GM13977 (cell line): ENCODE measurements at regions not wholly inside any gene's neighbourhood (a gene's known extent, or its start where the extent isn't known, plus 50 kb on each side); places are given as distances from the start of the nearest gene placed in this dataset.

ENCODE experiments used
- DNase-seq: peaks from one replicate; pipeline ENCODE4 v3.0.0; 2012; ENCODE audit warnings: low spot score
- in situ Hi-C: fragments of 300-500 bp; cut with MboI; formaldehyde crosslinking; loops from one replicate; pipeline ENCODE4 v1.12.0; 2022; ENCODE audit warnings: low sequenced_read_pairs, low pct_unique_long_range_greater_than_20kb, mixed read lengths, inconsistent platforms; ENCODE audit not compliant: unreplicated experiment
- TF ChIP-seq, protein P1 (sequence below): IDR thresholded peaks from 2 replicates; pipeline ENCODE4 v1.5.1; 2012; ENCODE audit warnings: mild to moderate bottlenecking, control low read depth; ENCODE audit not compliant: insufficient read depth; ENCODE audit errors: extremely low read depth, missing control alignments

DNA sequence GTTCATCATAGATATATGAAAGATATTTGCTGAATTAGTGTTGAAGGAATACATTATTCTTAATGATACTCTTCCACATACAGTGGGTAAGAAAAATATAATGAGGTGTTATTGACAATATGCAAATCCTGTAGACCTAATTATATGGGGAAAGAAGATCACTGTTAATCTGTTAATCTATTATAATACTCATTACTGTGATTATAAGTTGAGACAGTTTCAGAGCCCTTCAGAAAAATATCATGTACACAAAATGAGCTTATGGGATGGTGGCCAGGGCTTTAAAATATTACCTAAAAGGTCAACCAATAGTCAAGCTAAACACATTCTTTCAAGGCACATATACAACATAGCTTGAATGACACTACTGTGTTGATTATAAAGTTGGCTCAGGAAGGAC lies 163.5 kb downstream of the NOL4 start:
- in situ Hi-C loops: no loop called here
- DNase-seq: no peak
- TF ChIP-seq, protein P1, sequence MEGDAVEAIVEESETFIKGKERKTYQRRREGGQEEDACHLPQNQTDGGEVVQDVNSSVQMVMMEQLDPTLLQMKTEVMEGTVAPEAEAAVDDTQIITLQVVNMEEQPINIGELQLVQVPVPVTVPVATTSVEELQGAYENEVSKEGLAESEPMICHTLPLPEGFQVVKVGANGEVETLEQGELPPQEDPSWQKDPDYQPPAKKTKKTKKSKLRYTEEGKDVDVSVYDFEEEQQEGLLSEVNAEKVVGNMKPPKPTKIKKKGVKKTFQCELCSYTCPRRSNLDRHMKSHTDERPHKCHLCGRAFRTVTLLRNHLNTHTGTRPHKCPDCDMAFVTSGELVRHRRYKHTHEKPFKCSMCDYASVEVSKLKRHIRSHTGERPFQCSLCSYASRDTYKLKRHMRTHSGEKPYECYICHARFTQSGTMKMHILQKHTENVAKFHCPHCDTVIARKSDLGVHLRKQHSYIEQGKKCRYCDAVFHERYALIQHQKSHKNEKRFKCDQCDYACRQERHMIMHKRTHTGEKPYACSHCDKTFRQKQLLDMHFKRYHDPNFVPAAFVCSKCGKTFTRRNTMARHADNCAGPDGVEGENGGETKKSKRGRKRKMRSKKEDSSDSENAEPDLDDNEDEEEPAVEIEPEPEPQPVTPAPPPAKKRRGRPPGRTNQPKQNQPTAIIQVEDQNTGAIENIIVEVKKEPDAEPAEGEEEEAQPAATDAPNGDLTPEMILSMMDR: no peak

DNA sequence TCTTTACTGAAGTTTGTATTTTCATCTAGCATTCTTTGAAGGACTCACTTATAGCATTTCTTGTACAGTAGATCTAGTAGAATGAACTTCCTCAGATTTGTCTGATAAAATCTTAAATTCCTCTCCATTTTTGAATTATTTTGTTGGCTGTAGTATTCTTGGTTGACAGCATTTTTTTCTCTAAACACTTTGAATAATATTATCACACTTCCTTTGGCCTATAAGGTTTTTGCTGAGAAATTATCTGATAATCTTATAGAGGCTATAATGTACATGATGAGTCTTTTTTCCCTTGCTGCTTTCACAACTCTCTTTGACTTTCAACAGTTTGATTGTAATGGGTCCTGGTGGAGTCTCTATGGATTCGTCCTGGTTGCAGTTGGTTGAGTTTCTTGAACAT lies 169.5 kb downstream of the NOL4 start:
- in situ Hi-C loops: no loop called here
- TF ChIP-seq, protein P1: no peak
- DNase-seq: no peak

DNA sequence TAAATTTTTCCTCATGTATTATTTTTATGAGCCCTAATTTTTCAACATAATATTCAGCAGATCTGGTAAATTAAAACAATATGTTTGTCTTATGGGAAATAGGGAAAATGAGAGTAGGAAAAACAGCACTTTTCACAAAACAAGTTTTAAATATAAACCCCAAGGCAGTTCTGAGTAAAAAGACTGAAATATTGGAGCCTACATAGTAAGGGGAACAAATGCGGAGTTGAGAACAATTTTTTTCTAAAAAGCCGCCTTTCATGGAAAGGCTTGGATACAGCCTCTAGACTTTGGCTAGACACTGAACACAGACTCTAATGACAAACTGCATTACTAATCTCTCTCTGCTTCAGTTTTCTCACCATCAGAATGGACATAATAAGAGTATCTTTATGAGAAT lies 174.1 kb downstream of the NOL4 start:
- no peak for DNase-seq
- TF ChIP-seq, protein P1: no peak
- in situ Hi-C loops: no loop called here

DNA sequence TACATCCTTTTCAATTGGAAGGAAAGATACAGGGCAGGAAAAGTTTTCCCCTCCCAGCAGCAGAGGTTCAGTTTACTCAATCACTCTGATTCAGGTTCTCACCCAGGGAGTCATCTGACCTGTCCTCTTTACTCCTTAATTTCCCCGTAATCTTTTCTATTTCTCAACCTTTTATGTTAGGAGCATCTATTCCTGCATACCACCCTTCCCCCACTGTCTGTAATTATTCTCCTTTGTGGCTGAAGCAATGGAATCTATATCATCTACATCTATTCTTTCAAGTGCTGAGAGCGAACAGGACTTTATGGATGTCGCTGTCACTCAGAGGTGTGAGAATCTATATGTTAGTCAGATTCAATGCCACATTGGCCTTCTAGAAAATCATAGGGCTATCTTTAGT lies 175.2 kb downstream of the NOL4 start:
- in situ Hi-C loops: no loop called here
- no peak for DNase-seq
- TF ChIP-seq, protein P1: no peak

DNA sequence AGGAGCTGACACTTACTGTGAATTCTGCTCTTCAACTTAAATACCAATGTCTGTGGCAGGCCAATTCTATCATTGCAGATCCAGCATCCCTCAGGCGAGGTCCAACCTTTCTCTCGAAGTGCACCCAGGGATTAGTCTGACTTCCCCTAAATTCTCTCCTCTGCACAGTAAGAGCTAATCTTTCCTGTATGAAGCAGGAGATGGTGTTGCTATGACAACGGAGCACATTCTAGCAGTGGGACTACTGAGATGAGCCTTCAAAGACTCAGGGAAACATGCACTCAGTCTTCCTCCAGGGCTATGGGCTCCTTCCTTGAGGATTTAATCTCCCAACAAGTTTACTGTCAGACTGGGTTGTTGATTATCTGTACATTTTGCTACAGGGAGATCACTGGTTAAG lies 176.3 kb downstream of the NOL4 start:
- TF ChIP-seq, protein P1: no peak
- in situ Hi-C loops: no loop called here
- DNase-seq: no peak

DNA sequence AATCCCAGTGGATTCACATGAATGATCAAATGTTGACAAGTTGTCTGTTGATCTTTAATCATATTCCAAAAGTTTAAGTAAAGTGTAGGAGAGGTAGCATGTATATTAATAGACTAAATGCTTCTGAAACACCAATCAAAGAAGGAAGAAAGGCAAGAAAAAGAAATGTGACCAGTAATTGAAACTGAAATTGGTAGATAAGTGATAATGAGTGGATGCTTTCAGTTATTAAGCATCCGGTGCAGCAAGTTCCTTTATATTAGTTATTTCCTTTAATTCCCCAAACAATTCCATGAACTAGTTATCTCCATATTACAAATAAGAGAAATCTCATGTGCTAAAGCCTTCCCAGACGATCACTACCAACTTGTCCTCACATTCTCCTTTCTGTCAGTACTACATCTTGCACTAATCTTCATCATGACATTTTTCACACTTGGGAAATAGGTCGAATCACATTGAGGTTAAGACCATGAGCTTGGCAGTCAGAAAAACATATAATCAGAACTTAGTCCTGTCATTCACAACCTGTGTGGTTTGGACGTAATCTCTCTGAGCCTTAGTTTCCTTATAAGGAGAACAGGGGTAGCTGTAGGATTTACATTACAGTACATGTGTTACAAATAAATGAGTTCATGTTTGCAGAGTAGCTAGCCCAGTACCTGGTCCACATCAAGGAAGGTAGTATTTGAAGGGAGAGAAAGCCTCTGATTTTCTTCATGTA lies 182.1 kb downstream of the NOL4 start:
- TF ChIP-seq, protein P1: no peak
- in situ Hi-C loops: no loop called here
- DNase-seq: no peak
